AG10803 (cell line): ENCODE measurements at regions not wholly inside any gene's neighbourhood (a gene's known extent, or its start where the extent isn't known, plus 50 kb on each side); places are given as distances from the start of the nearest gene placed in this dataset.
"Not testable (repeated sequence)": the region's sequence is repeated elsewhere in the genome, so short reads cannot be mapped to it uniquely, and the experiment has no call there.

Source experiments
- DNase-seq: peaks from one replicate; pipeline ENCODE4 v3.0.0; 2010; ENCODE audit warnings: low read depth
- H3K4me3 ChIP-seq: 2 replicates; pipeline ENCODE4 v1.5.1; 2011; ENCODE audit warnings: mild to moderate bottlenecking, low read length, control low read depth
- TF ChIP-seq, protein P1 (sequence below): conservative IDR thresholded peaks from 2 replicates; pipeline ENCODE4 v1.5.1; 2011; ENCODE audit warnings: mild to moderate bottlenecking, low read length, control low read depth, inconsistent platforms

DNA sequence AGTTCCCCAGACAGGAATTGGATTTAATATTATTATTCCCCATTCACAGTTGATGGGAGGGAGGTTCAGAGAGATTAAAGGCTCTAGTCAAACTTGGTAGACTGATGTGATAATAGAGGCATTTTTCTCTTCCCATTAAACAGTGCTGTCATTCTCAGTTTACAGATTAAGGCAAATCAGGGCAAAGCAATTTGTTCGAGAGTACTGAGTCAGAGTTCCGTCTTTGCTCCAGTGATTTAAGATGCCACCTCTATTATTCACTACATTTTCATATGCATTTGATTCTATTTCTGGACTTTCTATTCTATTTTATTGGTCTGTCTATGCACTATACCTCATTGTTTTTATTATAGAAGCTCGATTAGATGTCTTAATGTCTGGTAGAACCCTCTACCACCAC is 201.0 kb upstream of the RAI14 start:
- TF ChIP-seq, protein P1, sequence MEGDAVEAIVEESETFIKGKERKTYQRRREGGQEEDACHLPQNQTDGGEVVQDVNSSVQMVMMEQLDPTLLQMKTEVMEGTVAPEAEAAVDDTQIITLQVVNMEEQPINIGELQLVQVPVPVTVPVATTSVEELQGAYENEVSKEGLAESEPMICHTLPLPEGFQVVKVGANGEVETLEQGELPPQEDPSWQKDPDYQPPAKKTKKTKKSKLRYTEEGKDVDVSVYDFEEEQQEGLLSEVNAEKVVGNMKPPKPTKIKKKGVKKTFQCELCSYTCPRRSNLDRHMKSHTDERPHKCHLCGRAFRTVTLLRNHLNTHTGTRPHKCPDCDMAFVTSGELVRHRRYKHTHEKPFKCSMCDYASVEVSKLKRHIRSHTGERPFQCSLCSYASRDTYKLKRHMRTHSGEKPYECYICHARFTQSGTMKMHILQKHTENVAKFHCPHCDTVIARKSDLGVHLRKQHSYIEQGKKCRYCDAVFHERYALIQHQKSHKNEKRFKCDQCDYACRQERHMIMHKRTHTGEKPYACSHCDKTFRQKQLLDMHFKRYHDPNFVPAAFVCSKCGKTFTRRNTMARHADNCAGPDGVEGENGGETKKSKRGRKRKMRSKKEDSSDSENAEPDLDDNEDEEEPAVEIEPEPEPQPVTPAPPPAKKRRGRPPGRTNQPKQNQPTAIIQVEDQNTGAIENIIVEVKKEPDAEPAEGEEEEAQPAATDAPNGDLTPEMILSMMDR: no peak
- DNase-seq: no peak
- no peak overlapping the region for H3K4me3 ChIP-seq

DNA sequence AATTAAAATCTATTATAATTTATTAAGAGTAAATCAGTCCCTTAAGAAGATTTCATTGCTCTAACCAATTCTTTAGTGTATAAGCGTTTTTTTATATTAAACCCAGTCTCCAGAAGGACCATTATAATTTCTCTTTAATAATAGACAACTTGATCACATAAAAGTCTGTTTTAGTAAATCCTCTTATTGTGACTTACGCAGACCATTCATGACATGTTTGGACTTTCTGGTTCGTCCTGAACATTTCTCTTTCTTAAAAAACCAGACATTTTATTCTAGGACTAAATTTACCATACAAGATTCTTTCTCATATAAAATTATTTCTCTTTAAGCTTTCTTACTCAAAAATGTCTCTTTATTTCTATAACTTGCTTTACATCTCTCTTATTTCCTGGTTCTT is 196.2 kb upstream of the RAI14 start:
- no peak for DNase-seq
- no peak overlapping the region for H3K4me3 ChIP-seq
- TF ChIP-seq, protein P1: no peak

GRCh38 chr5:34460496-34460895 is 195.6 kb upstream of the RAI14 start:
- TF ChIP-seq, protein P1: no peak
- DNase-seq: peak; percentile 61
- H3K4me3 ChIP-seq: no peak overlapping the region

DNA sequence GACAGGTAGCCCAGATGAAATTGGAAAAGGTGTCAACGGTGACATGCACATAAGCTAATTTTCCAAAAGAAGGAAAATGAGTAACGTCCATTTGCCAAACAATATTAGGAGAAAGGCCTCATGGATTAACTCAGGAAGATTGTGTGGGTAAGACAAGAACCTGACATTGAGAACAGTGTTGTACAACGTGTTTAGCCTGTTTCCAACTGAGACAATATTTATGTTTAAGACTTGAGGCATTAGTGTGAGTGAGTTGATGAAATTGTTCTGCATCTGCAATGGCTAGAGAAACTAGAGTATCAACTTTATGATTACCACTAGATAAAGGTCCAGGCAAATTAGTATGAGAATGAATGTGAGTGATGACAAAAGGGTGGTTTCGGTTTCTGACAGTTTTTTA is 191.3 kb upstream of the RAI14 start:
- no peak for DNase-seq
- H3K4me3 ChIP-seq: no peak overlapping the region
- TF ChIP-seq, protein P1: no peak

GRCh38 chr5:34465301-34465700 is 190.8 kb upstream of the RAI14 start:
- TF ChIP-seq, protein P1: peak; percentile 26
- DNase-seq: peak; percentile 37
- not testable (repeated sequence) for H3K4me3 ChIP-seq

GRCh38 chr5:34466519-34467388 is 189.4 kb upstream of the RAI14 start:
- DNase-seq: not testable (repeated sequence)

GRCh38 chr5:34467436-34467835 is 188.7 kb upstream of the RAI14 start:
- TF ChIP-seq, protein P1: no peak
- H3K4me3 ChIP-seq: no peak overlapping the region

More at GRCh38 chr5:34466519-34467388, 189.4 kb upstream of the RAI14 start:
- not testable (repeated sequence) for H3K4me3 ChIP-seq

DNA sequence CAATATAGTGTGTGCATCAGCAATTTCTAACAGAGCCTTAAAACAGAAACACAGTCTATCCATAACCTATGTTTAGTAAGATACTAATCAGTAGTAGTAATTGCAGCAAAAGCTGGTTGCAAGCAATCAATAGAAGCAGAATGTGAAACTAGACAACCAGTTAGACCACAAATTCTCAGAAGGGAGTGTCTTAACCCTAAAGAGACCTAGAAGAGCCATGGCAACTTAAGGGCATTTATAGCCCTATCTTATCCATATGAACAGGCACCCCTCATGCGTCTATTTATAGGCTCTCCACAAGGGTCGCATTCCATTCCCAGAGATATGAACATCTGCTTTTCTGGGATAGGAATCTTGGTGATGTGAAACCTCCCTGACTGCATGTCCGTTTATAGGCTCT is 188.1 kb upstream of the RAI14 start:
- DNase-seq, H3K4me3 ChIP-seq: not testable (repeated sequence)

More at GRCh38 chr5:34467436-34467835, 188.7 kb upstream of the RAI14 start:
- DNase-seq: no peak
